GM23248 (cell line): ENCODE measurements at regions not wholly inside any gene's neighbourhood (a gene's known extent, or its start where the extent isn't known, plus 50 kb on each side); places are given as distances from the start of the nearest gene placed in this dataset.

Source experiments
- EZH2 ChIP-seq: fragments of 200-600 bp; sonication (generic); IDR thresholded peaks from 2 replicates; pipeline ENCODE4 v1.6.1; 2018; ENCODE audit warnings: antibody characterized with exemption, mild to moderate bottlenecking; ENCODE audit not compliant: insufficient read depth, poor library complexity, severe bottlenecking
- EZH2phosphoT487 ChIP-seq: fragments of 200-600 bp; sonication (generic); IDR thresholded peaks from 2 replicates; pipeline ENCODE4 v1.6.1; 2018; ENCODE audit warnings: antibody characterized with exemption, moderate library complexity, mild to moderate bottlenecking, low read depth; ENCODE audit not compliant: insufficient read depth

DNA sequence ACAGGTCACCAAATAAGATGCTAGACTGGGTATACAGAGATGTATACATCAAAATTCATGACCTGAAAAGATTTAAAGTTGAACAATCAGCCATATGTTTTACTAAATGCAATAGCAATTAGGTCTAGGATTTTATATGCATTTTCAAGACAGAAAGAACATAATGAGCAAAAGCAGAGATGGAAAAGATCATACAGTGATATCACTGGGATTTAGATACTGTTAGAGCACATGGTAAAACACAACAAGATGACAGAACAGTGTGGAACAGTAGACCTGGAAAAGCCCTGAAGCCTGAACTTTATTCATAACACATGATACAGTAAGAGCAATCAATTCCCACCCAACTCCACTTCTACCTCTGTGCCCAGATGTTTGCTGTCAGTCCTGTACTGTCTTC, 585.9 kb downstream of the PRR16 start:
- TF ChIP-seq EZH2phosphoT487 (no peak), EZH2 (no peak)
